ENCODE measurements at regions not wholly inside any gene's neighbourhood (a gene's known extent, or its start where the extent isn't known, plus 50 kb on each side); places are given as distances from the start of the nearest gene placed in this dataset.

DNA sequence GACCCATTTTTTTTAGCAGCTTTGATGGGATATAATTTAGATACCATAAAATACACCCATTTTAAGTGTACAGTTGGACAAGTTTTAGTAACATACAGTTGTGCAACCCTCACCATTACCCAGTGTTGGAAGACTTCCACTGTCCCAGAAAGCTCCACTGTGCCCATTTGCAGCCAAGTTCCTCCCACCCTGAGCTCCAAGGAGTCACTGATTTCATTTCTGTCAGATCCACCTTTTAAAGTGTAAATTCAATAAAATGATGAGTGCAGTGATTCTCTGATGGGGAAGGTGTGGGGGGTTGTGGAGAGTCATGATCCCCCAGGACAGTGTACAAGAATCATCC is 93.2 kb upstream of the IGF1R start:
- BruUV-seq (replicated peaks) = no TSS peak
- Mint-ChIP-seq H3K9me3 (ENCODE audit: unreplicated experiment) (peaks cover 6% of the 10 kb centered on the region), H3K27ac (ENCODE audit: low read depth, unreplicated experiment) (no peak overlapping the region), H3K4me3 (ENCODE audit: unreplicated experiment) (no peak overlapping the region), H3K27me3 (ENCODE audit: insufficient read depth, unreplicated experiment) (peaks cover 35% of the 10 kb centered on the region), H3K36me3 (ENCODE audit: insufficient read depth, unreplicated experiment) (no peaks in the 10 kb centered on the region), H3K4me1 (ENCODE audit: insufficient read depth, unreplicated experiment) (peaks cover under 1% of the 10 kb centered on the region)
- POLR2A ChIA-PET = no interaction called here
- TF ChIP-seq, protein P1, sequence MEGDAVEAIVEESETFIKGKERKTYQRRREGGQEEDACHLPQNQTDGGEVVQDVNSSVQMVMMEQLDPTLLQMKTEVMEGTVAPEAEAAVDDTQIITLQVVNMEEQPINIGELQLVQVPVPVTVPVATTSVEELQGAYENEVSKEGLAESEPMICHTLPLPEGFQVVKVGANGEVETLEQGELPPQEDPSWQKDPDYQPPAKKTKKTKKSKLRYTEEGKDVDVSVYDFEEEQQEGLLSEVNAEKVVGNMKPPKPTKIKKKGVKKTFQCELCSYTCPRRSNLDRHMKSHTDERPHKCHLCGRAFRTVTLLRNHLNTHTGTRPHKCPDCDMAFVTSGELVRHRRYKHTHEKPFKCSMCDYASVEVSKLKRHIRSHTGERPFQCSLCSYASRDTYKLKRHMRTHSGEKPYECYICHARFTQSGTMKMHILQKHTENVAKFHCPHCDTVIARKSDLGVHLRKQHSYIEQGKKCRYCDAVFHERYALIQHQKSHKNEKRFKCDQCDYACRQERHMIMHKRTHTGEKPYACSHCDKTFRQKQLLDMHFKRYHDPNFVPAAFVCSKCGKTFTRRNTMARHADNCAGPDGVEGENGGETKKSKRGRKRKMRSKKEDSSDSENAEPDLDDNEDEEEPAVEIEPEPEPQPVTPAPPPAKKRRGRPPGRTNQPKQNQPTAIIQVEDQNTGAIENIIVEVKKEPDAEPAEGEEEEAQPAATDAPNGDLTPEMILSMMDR (IDR thresholded peaks at IDR 0.05; ENCODE audit: unreplicated experiment) = no peak
- CTCF ChIA-PET = interaction anchor here (0.5 to 1.1 kb wide), 2 partner anchors 127 to 524 kb away, joined by 3 read pairs; no protein-coding TSS in a partner anchor
- intact Hi-C loops (cut with micrococcal nuclease) = no loop called here
- DNase-seq (ENCODE audit: unreplicated experiment) = no peak

DNA sequence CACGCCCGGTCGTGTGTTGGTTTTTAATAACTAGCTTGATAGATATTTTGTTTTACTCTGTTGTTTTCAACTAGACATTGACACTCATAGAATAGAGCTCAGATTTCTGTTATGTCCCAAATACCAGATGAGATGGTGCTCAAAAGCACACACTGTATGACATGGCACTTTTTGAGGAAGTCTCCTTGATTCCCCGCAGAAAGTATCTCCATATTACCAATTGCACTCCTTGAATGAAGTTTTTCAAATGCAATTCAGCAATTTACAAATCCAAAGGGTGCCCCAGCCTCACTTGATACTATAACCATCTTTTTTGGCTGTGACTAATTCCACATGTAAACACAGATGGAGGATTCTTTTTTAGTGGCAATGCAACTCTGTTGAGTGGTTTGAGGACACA is 92.0 kb upstream of the IGF1R start:
- BruUV-seq (replicated peaks) = no TSS peak
- ChIA-PET POLR2A (interaction anchor here (0.6 to 1.2 kb wide), 2 partner anchors 17 to 431 kb away, joined by 3 to 4 read pairs; no protein-coding TSS in a partner anchor), CTCF (interaction anchor here (0.6 kb wide), 2 partner anchors 115 to 349 kb away, joined by 3 read pairs; no protein-coding TSS in a partner anchor)
- Mint-ChIP-seq H3K27me3 (ENCODE audit: insufficient read depth, unreplicated experiment) (peaks cover 35% of the 10 kb centered on the region), H3K4me3 (ENCODE audit: unreplicated experiment) (no peak overlapping the region), H3K36me3 (ENCODE audit: insufficient read depth, unreplicated experiment) (no peaks in the 10 kb centered on the region), H3K4me1 (ENCODE audit: insufficient read depth, unreplicated experiment) (peaks cover 6% of the 10 kb centered on the region), H3K9me3 (ENCODE audit: unreplicated experiment) (no peaks in the 10 kb centered on the region), H3K27ac (ENCODE audit: low read depth, unreplicated experiment) (no peak overlapping the region)
- intact Hi-C loops (cut with micrococcal nuclease) = no loop called here
- no peak for DNase-seq (ENCODE audit: unreplicated experiment)
- TF ChIP-seq, protein P1 (IDR thresholded peaks at IDR 0.05; ENCODE audit: unreplicated experiment) = no peak

DNA sequence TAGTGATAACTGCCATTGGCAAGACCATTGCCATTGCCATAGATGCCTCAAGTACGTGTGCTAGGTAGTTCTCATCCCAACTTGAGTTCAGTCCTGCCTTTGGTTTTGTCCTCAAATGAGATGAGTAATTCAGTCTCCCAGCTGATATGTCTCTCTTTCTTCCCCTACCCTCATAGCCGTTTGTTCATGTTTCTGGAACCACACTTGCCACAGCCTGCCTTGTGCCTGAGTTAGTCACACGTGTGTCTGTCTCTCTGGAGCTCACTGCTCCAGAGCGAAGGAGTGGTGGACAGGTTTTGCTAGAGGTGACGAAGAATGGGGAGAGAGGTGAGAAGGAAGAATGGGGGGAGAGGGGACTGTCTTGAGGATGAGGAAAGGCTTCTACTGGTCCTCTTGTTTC is 88.0 kb upstream of the IGF1R start:
- CTCF ChIA-PET = interaction anchor here (0.6 to 0.7 kb wide), 3 partner anchors 77 to 653 kb away, joined by 3 read pairs; no protein-coding TSS in a partner anchor

DNA sequence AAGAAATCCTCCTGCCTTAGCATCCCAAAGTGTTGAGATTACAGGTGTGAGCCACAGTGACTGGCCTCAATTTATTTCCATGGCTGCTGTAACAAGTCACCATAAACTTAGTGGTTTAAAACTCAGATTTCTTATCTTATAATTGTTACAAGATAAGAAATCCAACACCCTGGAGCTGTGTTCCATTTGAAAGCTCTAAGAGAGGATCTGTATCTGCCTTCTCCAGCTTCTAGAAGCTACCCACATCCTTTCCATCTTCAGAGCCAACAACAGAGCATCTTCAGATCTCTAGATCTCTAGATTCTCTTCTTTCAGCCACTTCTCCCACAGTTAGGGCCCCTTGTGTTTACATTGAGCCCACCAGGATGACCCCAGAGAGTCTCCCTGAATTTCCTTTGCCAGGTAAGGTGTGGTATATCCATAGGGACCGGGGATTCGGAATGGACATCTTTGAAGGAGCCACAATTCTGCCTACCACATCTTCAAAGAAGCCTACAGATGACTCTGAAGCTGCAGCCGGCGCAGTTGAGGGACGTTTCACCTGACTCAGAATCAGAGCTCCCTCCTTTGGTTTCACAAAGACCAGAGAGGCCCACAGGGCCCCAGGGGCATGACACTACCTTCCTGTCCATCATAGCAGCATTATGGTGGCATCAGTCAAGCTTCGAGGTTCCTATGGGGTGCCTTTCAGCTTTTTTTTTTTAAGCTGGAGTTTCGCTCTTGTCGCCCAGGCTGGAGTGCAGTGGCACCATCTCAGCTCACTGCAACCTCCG is 87.0 kb upstream of the IGF1R start:
- Mint-ChIP-seq H3K4me3 (ENCODE audit: unreplicated experiment) (no peak overlapping the region), H3K27me3 (ENCODE audit: insufficient read depth, unreplicated experiment) (peaks cover 9% of the 10 kb centered on the region), H3K9me3 (ENCODE audit: unreplicated experiment) (no peaks in the 10 kb centered on the region), H3K27ac (ENCODE audit: low read depth, unreplicated experiment) (no peak overlapping the region), H3K4me1 (ENCODE audit: insufficient read depth, unreplicated experiment) (peaks cover 13% of the 10 kb centered on the region), H3K36me3 (ENCODE audit: insufficient read depth, unreplicated experiment) (no peaks in the 10 kb centered on the region)
- TF ChIP-seq, protein P1 (IDR thresholded peaks at IDR 0.05; ENCODE audit: unreplicated experiment) = no peak
- intact Hi-C loops (cut with micrococcal nuclease) = no loop called here
- ChIA-PET CTCF (interaction anchor here (1.3 kb wide), 1 partner anchor 97 kb away, joined by 5 read pairs; no protein-coding TSS in a partner anchor), POLR2A (interaction anchor here (0.6 to 0.8 kb wide), 3 partner anchors 10 to 312 kb away, joined by 3 to 6 read pairs (median 3); no protein-coding TSS in a partner anchor)
- no peak for DNase-seq (ENCODE audit: unreplicated experiment)
- BruUV-seq (replicated peaks) = no TSS peak

More for the DNA sequence above, 88.0 kb upstream of the IGF1R start:
- BruUV-seq (replicated peaks) = no TSS peak
- POLR2A ChIA-PET = no interaction called here
- DNase-seq (ENCODE audit: unreplicated experiment) = no peak
- Mint-ChIP-seq H3K27ac (ENCODE audit: low read depth, unreplicated experiment) (no peak overlapping the region), H3K9me3 (ENCODE audit: unreplicated experiment) (no peaks in the 10 kb centered on the region), H3K4me1 (ENCODE audit: insufficient read depth, unreplicated experiment) (peaks cover 13% of the 10 kb centered on the region), H3K27me3 (ENCODE audit: insufficient read depth, unreplicated experiment) (peaks cover 9% of the 10 kb centered on the region), H3K4me3 (ENCODE audit: unreplicated experiment) (no peak overlapping the region), H3K36me3 (ENCODE audit: insufficient read depth, unreplicated experiment) (no peaks in the 10 kb centered on the region)
- intact Hi-C loops (cut with micrococcal nuclease) = no loop called here
- TF ChIP-seq, protein P1 (IDR thresholded peaks at IDR 0.05; ENCODE audit: unreplicated experiment) = no peak
